GM06990 (cell line): ENCODE measurements at regions not wholly inside any gene's neighbourhood (a gene's known extent, or its start where the extent isn't known, plus 50 kb on each side); places are given as distances from the start of the nearest gene placed in this dataset.
A peak's percentile ranks its signal among the peaks of the same experiment; 100 is the strongest.
"Not testable (repeated sequence)": the region's sequence is repeated elsewhere in the genome, so short reads cannot be mapped to it uniquely, and the experiment has no call there.

ENCODE experiments used
- DNase-seq: peaks from one replicate; pipeline ENCODE4 v3.0.0-alpha.2; 2011; ENCODE audit not compliant: insufficient read length; ENCODE audit errors: extremely low read depth
- H3K27me3 ChIP-seq: replicated peaks from 2 replicates; pipeline ENCODE4 v1.6.0; 2011; ENCODE audit warnings: low read length; ENCODE audit not compliant: control insufficient read depth, insufficient read depth
- H3K36me3 ChIP-seq: 2 replicates; pipeline ENCODE4 v1.5.1; 2011; ENCODE audit warnings: low read length; ENCODE audit not compliant: control insufficient read depth, insufficient read depth
- H3K4me3 ChIP-seq: replicated peaks from 2 replicates; pipeline ENCODE4 v1.5.1; 2011; ENCODE audit warnings: low read depth, mild to moderate bottlenecking, control low read depth, low read length
- CTCF ChIP-seq: IDR thresholded peaks from 2 replicates; pipeline ENCODE4 v1.5.1; 2011; ENCODE audit warnings: low read length, control low read depth, mild to moderate bottlenecking, inconsistent platforms; ENCODE audit not compliant: insufficient read depth, poor library complexity, severe bottlenecking

- H3K36me3 ChIP-seq = no peaks in the 10 kb centered on the region
- TF ChIP-seq CTCF = no peak
- H3K27me3 ChIP-seq = no peaks in the 10 kb centered on the region; the same call in 1 of the 2 replicates
- H3K4me3 ChIP-seq = no peak overlapping the region
- no peak for DNase-seq
Observed at GRCh38 chr6:43885399-43886066, 115.5 kb downstream of the VEGFA start.

- no peak for DNase-seq
- Histone ChIP-seq H3K27me3 (no peaks in the 10 kb centered on the region; the same call in 1 of the 2 replicates), H3K4me3 (no peak overlapping the region), H3K36me3 (no peaks in the 10 kb centered on the region)
- no peak for TF ChIP-seq CTCF
Observed at GRCh38 chr6:43884652-43885022, 114.6 kb downstream of the VEGFA start.

GRCh38 chr6:43883847-43884651 is 114.0 kb downstream of the VEGFA start:
- H3K27me3 ChIP-seq = no peaks in the 10 kb centered on the region; the same call in 1 of the 2 replicates
- DNase-seq = peak; percentile 39
- H3K36me3 ChIP-seq = no peaks in the 10 kb centered on the region
- no peak for TF ChIP-seq CTCF
- H3K4me3 ChIP-seq = no peak overlapping the region

GRCh38 chr6:43882690-43883448 is 112.9 kb downstream of the VEGFA start:
- not testable (repeated sequence) for H3K36me3 ChIP-seq, DNase-seq, H3K27me3 ChIP-seq, H3K4me3 ChIP-seq

- no peaks in the 10 kb centered on the region for H3K27me3 ChIP-seq
- no peak for DNase-seq
- H3K4me3 ChIP-seq = no peak overlapping the region
- no peak for TF ChIP-seq CTCF
- no peaks in the 10 kb centered on the region for H3K36me3 ChIP-seq
Observed at GRCh38 chr6:43880236-43881137, 110.5 kb downstream of the VEGFA start.
